CD4-positive, alpha-beta T cell treated with Interleukin-2 at 100 ng/mL for 4 hours (primary cell): ENCODE measurements at regions not wholly inside any gene's neighbourhood (a gene's known extent, or its start where the extent isn't known, plus 50 kb on each side); places are given as distances from the start of the nearest gene placed in this dataset.
"Not testable (repeated sequence)": the region's sequence is repeated elsewhere in the genome, so short reads cannot be mapped to it uniquely, and the experiment has no call there.

ENCODE experiments used
- DNase-seq: peaks from one replicate; pipeline ENCODE4 v3.0.0-alpha.2; 2020; ENCODE audit warnings: low spot score

DNA sequence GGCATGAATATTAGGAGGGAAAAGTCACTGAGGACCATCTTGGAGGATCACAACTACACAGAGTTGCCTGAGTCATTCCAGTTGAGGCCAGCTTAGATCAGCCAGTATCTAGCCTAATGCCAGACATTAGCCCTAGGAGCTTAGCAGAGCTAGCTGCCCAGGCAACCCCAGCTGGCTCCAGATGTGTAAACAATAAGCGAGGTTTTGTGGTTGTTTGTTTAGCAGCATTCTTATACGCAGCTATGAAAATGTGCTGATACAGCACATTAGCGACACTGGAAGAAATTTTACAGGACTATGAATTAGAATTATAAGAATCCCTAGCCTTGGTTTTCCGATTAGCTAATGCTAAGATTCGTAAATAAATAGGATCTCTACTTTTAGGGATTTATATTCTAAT lies 59.3 kb downstream of the BTBD3 start:
- no peak for DNase-seq

DNA sequence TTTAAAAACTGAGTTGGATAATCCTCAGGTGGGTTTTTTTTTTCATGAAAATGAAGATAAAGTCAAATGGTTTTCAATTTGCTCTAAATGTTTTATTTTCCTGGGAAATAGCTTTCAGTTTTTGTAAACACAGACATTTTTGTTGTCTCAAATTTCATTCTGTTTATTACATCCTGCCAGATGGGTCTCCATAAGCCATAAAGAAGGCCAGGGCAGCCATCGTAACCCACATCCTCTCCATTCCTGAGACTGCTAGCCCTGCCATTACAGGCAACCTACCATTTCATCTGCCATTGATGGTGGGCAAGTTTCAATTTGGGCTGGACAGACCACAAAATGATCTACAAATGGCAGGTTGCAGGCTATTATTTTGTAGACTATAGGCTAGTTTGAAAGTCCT lies 60.8 kb downstream of the BTBD3 start:
- DNase-seq, result no peak

DNA sequence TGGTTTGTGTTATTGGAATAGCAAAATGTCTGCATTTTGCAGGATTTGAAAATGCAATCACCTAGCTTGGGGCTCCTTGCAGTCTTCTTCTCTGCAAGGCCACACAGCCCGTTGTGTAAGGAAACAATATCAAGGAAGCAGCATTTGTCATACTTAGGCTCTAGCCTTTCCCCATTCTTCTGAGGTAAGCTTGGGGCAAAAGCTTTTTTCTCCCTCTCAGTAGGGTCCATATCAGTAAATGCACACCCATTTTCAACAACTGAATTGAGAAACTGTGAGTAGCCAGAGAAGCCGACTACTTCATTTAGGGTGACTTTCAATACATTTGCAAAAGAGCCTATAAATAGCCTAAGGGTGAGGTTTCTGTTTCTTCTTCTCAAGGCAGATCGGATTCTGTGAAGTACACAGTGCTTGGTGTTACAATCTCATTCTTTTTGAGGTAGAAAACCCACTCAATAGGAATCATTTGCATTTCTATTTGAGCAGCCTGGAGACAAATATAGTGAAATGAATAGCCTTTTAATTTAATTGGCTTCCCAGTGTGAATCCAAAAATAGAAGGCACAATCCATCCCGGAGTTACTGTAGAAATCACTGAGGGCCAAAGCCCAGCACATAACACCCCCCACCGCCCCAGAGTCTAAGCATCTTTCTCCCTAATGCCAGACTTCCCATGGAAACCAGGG lies 61.8 kb downstream of the BTBD3 start:
- DNase-seq, result no peak

DNA sequence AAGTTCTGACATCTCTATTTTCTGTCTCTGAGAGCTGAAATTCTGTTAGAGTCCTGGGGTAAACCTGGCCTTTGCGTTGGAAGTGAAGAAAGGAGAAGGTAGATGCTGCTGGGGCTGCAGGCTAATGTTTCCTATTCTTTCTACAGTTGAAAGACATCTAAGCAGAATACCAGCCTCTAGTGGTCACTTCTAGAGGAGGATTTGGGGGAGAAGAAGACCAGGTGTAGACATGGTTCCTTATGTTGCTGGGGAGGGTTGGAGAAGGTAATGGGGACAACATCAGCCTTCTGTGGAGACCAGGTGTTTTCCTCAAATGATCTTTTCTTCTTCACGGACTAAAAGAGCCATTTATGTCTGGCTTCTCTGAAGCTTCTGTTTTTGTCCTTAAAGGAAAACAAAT lies 62.6 kb downstream of the BTBD3 start:
- DNase-seq, result no peak

DNA sequence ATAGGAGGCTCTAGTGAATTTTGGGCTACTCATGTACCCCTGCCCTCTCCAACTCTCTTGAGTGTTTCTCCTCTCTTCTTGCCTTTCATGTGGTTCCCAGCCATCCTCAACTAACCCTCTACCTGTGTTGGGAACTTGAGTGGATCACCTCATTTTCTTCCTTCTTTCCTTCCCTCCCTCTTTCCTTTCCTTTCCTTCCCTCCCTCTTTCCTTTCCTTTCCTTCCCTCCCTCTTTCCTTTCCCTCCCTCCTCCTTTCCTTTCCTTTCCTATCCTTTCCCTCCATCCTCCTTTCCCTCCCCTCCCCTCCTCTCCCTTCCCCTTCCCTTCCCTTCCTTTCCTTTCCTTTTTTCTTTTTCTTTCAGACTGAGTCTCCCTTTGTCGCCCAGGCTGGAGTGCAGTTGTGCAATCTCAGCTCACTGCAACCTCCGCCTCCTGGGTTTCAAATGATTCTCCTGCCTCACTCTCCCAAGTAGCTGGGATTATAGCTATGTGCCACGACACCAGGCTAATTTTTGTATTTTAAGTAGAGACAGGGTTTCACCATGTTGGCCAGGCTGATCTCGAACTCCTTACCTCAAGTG lies 63.8 kb downstream of the BTBD3 start:
- no peak for DNase-seq

DNA sequence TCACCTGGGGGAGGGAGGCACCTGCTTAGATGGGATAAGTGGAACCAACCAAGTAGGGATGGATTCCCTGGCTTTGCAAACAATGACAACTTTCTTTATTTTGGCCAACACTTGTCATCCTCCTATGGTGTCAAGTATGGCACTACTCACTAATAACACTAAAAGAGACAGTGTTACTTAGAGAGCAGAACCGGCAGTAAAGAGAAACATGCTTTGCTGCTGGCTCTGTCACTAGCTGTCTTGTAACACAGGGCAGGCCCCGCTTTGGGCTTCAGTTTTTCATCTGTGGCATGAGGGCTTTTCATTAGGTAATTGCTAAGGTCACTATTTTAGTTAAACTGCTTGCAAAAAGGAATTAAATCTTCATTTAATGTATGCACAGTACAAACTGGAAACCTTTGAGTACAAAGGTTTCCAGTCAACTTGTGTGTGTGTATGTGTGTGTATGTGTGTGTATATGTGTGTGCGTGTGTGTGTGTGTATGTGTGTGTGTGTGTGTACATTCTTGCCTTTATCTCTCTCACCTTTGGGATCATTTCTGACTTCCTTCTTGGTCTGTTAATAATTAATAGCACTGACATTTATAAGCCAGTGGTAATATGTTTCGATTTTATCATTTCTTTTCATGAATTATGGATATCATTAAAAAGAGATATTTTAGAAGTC lies 64.7 kb downstream of the BTBD3 start:
- no peak for DNase-seq

DNA sequence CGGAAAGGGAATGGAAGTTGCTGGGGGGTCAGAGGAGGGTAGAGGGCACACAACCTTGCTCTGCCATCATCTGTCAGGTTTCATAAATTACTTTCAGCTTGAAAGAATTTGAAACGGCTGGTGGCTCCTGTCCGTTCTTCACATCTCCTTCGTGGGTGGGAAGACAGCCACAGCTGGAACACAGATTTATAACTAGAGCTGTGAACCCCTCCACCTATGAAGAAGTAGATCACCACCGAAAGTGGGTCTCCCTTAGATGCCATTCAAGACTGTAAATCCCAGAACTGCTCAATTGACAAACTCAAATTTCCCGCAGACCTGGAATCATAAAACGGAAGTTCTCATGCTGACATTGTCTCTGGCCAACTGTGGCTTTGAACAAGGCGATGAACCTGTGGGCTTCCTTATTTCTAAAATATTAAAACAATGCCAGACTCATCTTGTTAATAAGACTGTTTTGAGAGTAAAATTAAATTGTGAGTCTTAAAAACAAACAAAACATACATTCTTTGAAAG lies 65.3 kb downstream of the BTBD3 start:
- DNase-seq, result no peak

DNA sequence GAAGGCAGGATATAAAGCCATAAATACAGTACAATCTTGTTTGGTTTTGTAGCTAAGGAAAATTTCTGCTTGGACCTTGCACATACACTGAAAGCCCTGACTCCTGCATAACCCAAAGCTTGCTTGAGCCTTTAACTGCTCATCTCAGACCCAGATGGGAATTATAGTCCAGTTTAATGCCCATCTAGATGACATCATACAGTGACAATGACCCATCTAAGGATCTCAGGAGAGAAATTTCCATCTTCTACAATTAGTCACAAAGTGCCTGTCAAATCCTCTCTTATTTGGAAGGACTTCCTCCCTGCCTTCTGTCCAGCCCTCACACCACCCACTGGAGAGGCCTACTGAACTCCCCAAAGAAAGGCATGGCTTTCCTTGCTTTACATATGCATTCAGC lies 69.3 kb downstream of the BTBD3 start:
- no peak for DNase-seq

DNA sequence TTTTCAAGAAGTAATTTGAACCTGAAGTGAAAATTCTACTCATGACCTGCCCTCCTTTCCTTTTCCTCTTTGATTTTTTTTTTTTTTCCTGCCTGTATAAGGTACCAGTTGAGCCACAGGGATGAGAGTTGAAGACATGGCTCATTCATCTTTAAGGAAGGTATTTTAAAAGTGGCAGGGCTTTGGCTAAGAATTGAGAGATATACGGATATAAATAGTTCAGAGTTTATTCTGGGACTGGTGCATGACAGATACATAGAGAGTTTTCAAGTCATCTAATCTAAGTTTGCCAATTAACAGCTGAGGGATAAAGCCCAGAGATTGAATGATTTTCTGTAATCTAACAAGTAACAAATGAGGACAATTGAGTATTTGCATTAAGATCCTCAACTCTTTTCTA lies 69.8 kb downstream of the BTBD3 start:
- no peak for DNase-seq

DNA sequence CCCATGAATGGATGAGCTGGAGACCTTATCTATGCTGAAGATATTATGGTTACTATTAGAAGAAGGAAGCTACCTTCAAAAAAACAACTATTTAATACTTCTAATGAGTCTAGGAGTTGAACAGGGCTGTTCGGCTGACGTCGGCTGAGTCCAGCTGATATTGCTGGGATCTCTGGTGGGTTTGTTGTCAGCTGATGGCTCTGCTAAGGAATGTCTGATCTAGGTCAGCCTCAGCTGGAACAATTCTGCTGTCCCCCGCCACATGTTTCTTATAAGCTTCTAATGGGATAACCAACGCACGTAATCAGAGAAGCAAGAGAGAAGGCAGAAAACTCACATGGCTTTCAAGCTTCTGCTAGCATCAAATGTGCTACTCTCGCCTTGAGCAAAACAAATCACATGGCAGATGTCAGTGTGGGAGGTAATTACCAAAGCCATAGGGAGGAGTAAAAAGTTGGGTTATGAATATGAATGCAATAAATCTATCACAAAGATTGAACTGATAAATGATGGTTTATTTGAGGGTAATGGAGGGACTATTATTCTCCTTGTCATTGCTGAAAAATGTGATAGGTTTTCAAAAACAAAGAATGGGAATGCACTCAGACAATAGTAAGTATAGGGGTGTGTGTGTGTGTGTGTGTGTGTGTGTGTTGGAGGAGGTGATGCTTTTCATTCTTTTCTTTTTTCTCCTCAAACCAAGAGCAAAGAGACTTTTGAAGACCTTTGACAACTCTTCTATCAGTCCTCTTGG lies 71.5 kb downstream of the BTBD3 start:
- no peak for DNase-seq

DNA sequence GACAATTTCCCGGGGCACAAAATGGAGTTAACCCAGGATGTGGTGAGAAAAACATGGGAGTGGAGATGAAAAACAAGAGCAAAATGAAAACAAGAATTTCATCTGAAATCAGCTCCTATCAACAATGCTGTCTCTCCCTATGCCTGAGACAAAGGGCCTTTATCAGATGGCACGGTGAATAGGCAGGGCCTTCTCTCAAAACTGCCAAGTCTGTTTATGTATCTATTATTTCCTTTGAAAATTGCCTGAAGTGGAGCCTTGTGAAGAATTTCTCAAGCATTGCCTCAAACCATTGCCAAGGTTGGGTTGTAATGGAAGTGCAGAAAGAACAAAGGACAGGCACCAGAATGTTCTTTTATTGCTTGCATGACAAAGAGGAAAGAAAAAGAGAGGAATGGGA lies 74.7 kb downstream of the BTBD3 start:
- no peak for DNase-seq

DNA sequence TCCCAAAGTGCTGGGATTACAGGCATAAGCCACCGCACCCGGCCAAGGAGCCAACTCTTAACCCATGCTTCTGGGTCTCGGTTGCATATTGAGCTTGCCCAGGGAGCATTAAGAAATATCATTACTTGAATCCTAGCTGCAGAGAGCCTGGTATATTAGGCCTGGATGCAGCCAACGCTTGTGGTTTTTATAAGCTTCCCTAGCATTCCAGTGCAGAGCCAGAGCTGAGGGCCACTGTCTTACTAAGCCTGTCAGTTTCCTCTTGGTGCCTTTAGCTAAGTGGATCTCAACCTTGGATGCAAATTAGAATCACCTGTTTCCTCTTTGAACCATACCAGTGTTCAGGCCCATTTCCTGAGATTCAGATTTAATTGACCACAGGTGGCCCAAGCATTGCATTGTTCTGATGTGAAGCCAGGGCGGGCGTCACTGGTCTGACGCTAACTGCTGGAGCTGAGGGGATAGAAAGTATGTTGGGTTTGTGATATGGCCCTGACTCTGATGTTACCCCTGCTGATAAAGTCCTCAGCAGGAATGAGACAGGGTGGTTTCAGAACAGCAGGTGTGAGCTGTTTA lies 76.3 kb downstream of the BTBD3 start:
- no peak for DNase-seq

DNA sequence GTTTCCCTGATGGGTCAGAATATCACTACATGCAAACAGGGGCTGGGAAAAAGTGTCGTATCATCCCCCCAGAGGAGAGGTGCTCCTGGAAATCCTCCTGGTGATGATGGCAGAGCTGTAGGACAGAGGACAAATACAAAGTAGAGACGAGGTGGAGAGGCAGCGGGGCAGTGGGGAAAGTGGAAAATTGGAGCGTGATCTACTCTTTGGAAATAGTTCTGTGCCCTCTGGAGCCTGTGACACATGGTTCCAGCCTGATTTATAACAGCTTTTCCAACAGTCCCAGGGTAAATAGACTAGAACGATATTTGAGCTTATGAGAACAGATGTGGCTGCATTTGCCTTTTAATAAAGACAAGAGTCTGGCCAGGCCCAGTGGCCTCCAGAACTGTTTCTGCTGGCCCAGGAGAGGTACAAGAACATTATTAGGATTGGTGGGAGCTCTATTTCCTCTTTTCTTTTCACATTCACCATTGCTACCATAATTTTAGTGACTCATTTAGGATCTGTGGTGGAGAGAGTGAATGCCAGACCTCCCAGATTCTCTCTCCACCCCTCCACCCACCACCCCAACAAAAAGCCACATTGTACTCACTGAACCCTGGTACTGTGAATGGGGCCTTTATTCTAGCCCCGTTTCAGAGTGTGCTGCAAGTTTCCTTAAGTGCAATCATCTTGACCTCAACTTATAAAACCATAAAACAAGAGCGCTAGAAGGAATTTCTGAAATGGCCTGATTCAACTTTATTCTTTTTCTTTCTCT lies 78.3 kb downstream of the BTBD3 start:
- no peak for DNase-seq

DNA sequence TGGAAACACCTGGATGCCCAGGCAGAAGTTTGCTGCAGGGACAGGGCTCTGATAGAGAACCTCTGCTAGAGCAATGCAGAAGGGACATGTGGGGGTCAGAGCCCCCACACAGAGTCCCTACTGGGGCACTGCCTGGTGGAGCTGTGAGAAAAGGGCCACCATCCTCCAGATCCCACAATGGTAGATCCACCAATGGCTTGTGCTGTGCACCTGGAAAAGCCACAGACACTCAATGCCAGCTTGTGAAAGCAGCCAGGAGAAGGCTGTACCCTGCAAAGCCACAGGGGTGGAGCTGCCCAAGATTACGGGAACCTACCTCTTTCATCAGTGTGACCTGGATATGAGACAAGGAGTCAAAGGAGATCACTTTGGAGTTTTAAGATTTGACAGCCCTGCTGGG lies 87.1 kb downstream of the BTBD3 start:
- not testable (repeated sequence) for DNase-seq

DNA sequence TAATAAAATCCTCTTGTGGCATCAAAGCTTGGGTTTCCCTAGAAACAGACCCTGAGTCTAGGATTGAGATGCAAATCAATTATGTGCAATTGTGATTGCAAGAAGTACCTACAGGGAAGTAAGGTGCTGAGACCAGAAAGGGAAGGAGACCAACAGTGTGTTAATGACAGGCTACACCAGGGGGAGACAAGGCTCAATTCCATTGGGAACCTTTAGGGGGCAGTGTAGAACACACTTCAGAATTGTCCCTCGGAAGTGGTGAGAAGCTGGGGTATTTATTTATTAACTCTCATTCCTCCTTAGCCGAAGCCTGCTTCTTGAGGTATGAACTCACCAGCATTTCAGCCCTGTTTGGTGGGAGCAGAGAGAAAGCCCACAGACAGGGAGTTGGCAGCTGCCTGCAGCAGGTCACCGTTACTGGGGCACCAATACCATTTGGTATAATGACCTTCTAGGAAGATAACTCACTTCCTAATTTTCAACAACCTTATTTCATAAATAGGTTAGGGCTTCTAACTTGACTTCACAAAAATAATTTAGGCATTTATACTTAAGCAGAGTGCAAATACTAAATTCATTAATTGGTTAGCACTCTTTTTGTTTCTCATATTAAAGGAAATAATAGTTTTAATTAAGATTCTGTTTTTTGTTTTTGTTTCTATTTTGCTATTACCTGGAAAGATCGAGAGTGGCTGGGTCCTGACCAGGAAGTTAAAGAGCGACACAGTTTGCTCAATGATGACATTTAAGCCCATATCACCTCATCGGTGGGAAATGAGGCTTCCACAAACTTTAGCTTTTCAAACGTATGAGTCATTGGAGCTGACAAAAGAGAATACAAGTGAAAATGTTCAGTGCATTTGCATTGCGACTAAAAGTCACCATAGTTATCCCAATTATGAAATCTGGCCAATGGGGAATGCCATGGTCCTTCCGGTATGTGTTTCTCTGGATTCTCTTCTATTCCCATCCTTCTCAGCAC lies 94.8 kb downstream of the BTBD3 start:
- DNase-seq, result peak; percentile 1

DNA sequence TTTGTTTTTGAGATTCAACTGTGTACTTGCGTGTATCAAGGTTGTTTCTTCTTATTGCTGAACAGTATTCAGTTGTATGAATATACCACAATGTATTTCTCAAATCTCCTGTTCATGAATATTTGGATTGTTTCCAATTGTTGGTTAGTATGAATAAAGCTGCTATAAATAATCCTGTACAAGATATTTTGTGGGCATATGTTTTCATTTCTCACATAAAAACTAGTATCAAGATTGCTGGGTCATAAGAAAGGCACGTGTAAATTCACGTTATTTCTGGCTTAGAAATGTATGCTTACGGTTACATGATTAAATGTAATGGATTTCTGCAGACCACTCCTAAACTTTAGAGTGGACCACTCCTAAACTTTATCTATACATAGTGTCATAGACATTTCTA lies 96.6 kb downstream of the BTBD3 start:
- DNase-seq, result no peak

DNA sequence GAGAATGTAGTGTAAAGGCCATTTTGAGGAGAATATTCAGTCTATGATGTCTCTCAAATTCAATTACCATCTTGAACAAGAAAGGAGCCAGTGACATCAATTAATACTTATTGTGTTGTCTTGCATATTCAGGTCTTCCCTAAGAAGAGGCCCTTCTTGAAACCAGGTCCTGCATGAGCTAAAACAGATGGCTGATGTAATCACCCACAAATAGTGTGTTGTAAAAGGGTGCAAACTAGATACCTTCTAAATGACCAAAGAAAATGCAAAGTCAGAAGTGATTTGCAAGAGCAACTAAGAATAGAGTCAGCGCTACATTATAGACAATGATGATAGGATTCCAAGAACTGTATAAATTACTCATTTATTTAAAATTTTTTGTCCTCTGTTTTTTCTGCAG lies 97.0 kb downstream of the BTBD3 start:
- DNase-seq, result no peak

DNA sequence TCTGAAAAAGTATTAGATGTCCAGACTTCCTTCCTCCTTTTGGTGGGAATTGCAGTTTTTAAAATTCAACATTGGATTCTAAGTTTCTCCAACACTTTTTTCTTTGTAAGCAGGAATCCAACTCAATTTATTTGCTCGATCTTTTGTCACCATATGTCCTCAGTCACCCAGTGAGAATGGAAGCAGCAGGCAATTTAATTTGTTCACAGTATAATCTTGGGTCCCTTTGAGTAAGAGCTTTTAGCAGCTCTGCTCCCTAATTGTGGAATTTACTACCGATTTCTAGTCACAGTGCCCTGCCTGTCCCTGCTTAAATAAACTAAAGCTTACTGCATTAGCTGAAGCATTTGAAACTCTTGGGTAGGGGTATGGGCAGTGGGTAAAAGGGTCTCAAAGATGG lies 98.6 kb downstream of the BTBD3 start:
- no peak for DNase-seq

DNA sequence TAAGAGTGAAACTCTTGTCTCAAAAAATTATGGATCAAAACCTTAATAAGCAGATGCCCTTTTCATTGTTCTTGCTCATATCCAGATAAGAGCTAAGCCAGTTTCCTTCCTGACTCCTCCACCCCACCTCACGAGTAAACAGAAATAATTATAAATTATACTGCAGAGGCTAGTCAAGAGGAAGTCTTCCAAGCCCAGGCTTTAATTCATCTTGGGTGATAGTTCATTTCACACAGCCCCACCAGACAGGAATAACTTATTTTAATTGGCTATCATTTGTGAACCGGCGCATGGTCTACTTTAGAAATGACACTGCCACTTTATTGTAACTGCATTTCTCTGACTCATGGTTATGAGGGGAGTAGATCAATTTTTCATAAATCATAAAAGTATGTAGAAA lies 102.0 kb downstream of the BTBD3 start:
- DNase-seq, result no peak

DNA sequence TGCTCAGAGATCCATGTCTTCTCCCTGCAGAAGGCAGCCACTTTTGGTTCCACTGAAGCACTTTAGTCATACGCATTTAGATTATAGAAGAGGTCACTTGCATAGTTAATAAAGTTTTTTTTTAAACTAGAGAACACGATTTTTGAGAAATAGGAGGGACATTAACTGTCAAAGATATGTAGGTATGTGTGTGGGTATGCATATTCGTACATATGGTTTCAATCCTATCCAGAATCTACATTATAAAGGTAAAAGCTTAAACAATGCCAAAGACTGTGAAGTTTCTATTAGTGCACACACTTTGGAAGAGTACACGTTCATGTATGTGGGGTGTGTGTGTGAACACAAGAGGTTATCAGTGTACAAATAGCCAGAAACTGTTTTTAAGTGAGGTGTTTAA lies 103.2 kb downstream of the BTBD3 start:
- DNase-seq, result no peak
